IMR-90 (cell line): ENCODE measurements at regions not wholly inside any gene's neighbourhood (a gene's known extent, or its start where the extent isn't known, plus 50 kb on each side); places are given as distances from the start of the nearest gene placed in this dataset.

Experiments
- ATAC-seq: fragments of 200-7000 bp; cut with Tn5 transposase; 2 replicates; pipeline ENCODE4 v1.9.1; 2020; ENCODE audit warnings: low read depth, mild to moderate bottlenecking, moderate library complexity
- BruUV-seq: library from RNA; stranded (reverse); fragments of 400-500 nt; replicated peaks from 2 replicates; lab custom pipeline; 2021; lab: Mats Ljungman, UMichigan
- CTCF ChIA-PET: fragments of 300-600 bp; formaldehyde crosslinking; extraction: SDS; loops from one replicate; lab custom pipeline; 2021; ENCODE audit warnings: antibody characterized with exemption; lab: Yijun Ruan, JAX
- POLR2A ChIA-PET: fragments of 300-600 bp; sonication (Branson Sonifier 250); formaldehyde crosslinking; loops from one replicate; lab custom pipeline; 2022; ENCODE audit warnings: antibody characterized with exemption; ENCODE audit not compliant: unreplicated experiment; lab: Charles Lee
- DNase-seq: peaks from one replicate; pipeline ENCODE4 v3.0.0; 2013
- H2AFZ ChIP-seq: replicated peaks from 2 replicates; pipeline ENCODE3; 2013; ENCODE audit warnings: low read length, mild to moderate bottlenecking; ENCODE audit not compliant: poor library complexity
- H2AK5ac ChIP-seq: 2 replicates; pipeline ENCODE4 v1.6.1; 2013; ENCODE audit warnings: low read depth, low read length, inconsistent platforms
- H2AK9ac ChIP-seq: replicated peaks from 2 replicates; pipeline ENCODE3; 2013; ENCODE audit warnings: mild to moderate bottlenecking, low read depth, low read length, moderate library complexity; ENCODE audit not compliant: poor library complexity
- H2BK120ac ChIP-seq: 2 replicates; pipeline ENCODE4 v1.6.1; 2013; ENCODE audit warnings: low read depth, low read length, inconsistent platforms
- H2BK15ac ChIP-seq: 3 replicates; pipeline ENCODE4 v1.6.1; 2013; ENCODE audit warnings: low read depth, low read length, inconsistent platforms
- H2BK20ac ChIP-seq: 2 replicates; pipeline ENCODE4 v1.6.1; 2013; ENCODE audit warnings: low read depth, mild to moderate bottlenecking, inconsistent platforms, low read length, moderate library complexity
- H2BK5ac ChIP-seq: 2 replicates; pipeline ENCODE4 v1.6.1; 2013; ENCODE audit warnings: mild to moderate bottlenecking, low read depth, low read length, inconsistent platforms; ENCODE audit not compliant: poor library complexity, severe bottlenecking
- H3K14ac ChIP-seq: replicated peaks from 2 replicates; pipeline ENCODE4 v1.6.1; 2013; ENCODE audit warnings: low read depth, low read length, inconsistent platforms
- H3K18ac ChIP-seq: 2 replicates; pipeline ENCODE4 v1.6.1; 2013; ENCODE audit warnings: low read depth, low read length, control low read depth
- H3K23ac ChIP-seq: 2 replicates; pipeline ENCODE4 v1.6.1; 2013; ENCODE audit warnings: low read depth, low read length, inconsistent platforms
- H3K27ac ChIP-seq: 2 replicates; pipeline ENCODE4 v1.5.1; 2013; ENCODE audit warnings: mild to moderate bottlenecking, control low read depth, low read length; ENCODE audit not compliant: insufficient read depth
- H3K27me3 ChIP-seq: 2 replicates; pipeline ENCODE4 v1.6.1; 2013; ENCODE audit warnings: low read length; ENCODE audit not compliant: control insufficient read depth, insufficient read depth
- H3K36me3 ChIP-seq: 2 replicates; pipeline ENCODE4 v1.6.1; 2013; ENCODE audit warnings: low read length, mixed read lengths; ENCODE audit not compliant: control insufficient read depth, insufficient read depth
- H3K4ac ChIP-seq: 2 replicates; pipeline ENCODE4 v1.6.1; 2013; ENCODE audit warnings: low read depth, low read length, inconsistent platforms
- H3K4me1 ChIP-seq: 2 replicates; pipeline ENCODE4 v1.6.1; 2013; ENCODE audit warnings: low read length, mixed read lengths; ENCODE audit not compliant: control insufficient read depth, insufficient read depth
- H3K4me2 ChIP-seq: 2 replicates; pipeline ENCODE4 v1.6.1; 2013; ENCODE audit warnings: low read depth, mild to moderate bottlenecking, control low read depth, low read length, moderate library complexity
- H3K4me3 ChIP-seq: 2 replicates; pipeline ENCODE4 v1.5.1; 2013; ENCODE audit warnings: low read depth, mild to moderate bottlenecking, control low read depth, low read length, moderate library complexity; ENCODE audit not compliant: insufficient read depth
- H3K56ac ChIP-seq: 2 replicates; pipeline ENCODE4 v1.6.1; 2013; ENCODE audit warnings: low read length, inconsistent platforms; ENCODE audit not compliant: insufficient read depth; ENCODE audit errors: extremely low read depth
- H3K79me1 ChIP-seq, 2 experiments: 2 replicates each; pipeline ENCODE4 v1.6.1; 2013; ENCODE audit warnings: low read length in 2 of 2, inconsistent platforms in 1 of 2, low read depth in 1 of 2
- H3K9ac ChIP-seq: 2 replicates; pipeline ENCODE4 v1.6.1; 2013; ENCODE audit warnings: low read depth, low read length, control low read depth
- H3K9me1 ChIP-seq: 2 replicates; pipeline ENCODE4 v1.6.1; 2013; ENCODE audit warnings: low read length, inconsistent platforms; ENCODE audit not compliant: insufficient read depth
- H3K9me3 ChIP-seq: 2 replicates; pipeline ENCODE4 v1.6.1; 2013; ENCODE audit warnings: low read length; ENCODE audit not compliant: control insufficient read depth, insufficient read depth
- H4K20me1 ChIP-seq: 2 replicates; pipeline ENCODE4 v1.6.1; 2013; ENCODE audit warnings: low read length, inconsistent platforms; ENCODE audit not compliant: insufficient read depth
- H4K5ac ChIP-seq: 2 replicates; pipeline ENCODE4 v1.6.1; 2013; ENCODE audit warnings: mild to moderate bottlenecking, low read depth, low read length, control low read depth
- H4K8ac ChIP-seq, 2 experiments: 2 replicates each; pipeline ENCODE4 v1.6.1; 2013; ENCODE audit warnings: low read depth in 2 of 2, low read length in 2 of 2, control low read depth in 1 of 2, inconsistent platforms in 1 of 2
- H4K91ac ChIP-seq: 2 replicates; pipeline ENCODE4 v1.6.1; 2013; ENCODE audit warnings: low read depth, low read length, inconsistent platforms; ENCODE audit not compliant: insufficient read depth
- RAD21 ChIP-seq: IDR thresholded peaks from 2 replicates; pipeline ENCODE4 v1.6.1; 2012; ENCODE audit warnings: low read length, improper control_type of control experiment
- WGBS, 2 experiments: methylation state at CpG; one replicate each; pipeline versions ENCODE4 v1.1.5 to v1.1.7; 2013; ENCODE audit warnings: missing lambda C conversion rate in 2 of 2; ENCODE audit not compliant: insufficient read length in 1 of 2; ENCODE audit errors: extremely low coverage in 2 of 2; 5-methylcytosine and 5-hydroxymethylcytosine counted together
- dilution Hi-C: fragments of 300-500 bp; cut with HindIII; formaldehyde crosslinking; loops from one replicate; pipeline ENCODE4 v1.14.3; 2018; ENCODE audit warnings: low sequenced_read_pairs; ENCODE audit not compliant: unreplicated experiment
- in situ Hi-C: fragments of 300-500 bp; cut with MboI; formaldehyde crosslinking; loops from 3 replicates; pipeline ENCODE4 v1.14.3; 2019; ENCODE audit warnings: low sequenced_read_pairs, inconsistent platforms, mixed read lengths
- intact Hi-C: fragments of 100-400 bp; cut with micrococcal nuclease; formaldehyde crosslinking; loops from 2 replicates; pipeline ENCODE4 v1.10.0; 2022

GRCh38 chr19:29022165-29022564 lies 190.8 kb downstream of the UQCRFS1 start:
- intact Hi-C loops (no loop called here), dilution Hi-C loops (no loop called here), in situ Hi-C loops (no loop called here)
- H3K4ac ChIP-seq: no peak overlapping the region
- H4K20me1 ChIP-seq: no peaks in the 10 kb centered on the region
- no peak overlapping the region for H3K23ac ChIP-seq
- H3K9ac ChIP-seq: no peak overlapping the region
- no peak overlapping the region for H3K4me3 ChIP-seq
- CTCF ChIA-PET: no interaction called here
- H3K18ac ChIP-seq: no peak overlapping the region
- H3K56ac ChIP-seq: no peak overlapping the region
- H3K14ac ChIP-seq: no peak overlapping the region
- peaks cover 4% of the 10 kb centered on the region; the same call in 1 of the 2 replicates for H3K9me3 ChIP-seq
- WGBS, 2 experiments: 61% methylated on average over 5 of the region's 10 CpGs; no CpG with 5 or more reads in 1 of the 2 experiments
- no peak overlapping the region for H4K91ac ChIP-seq
- H4K8ac ChIP-seq: no peak overlapping the region
- no peak overlapping the region for H2AK9ac ChIP-seq
- H3K9me1 ChIP-seq: no peaks in the 10 kb centered on the region
- H2AK5ac ChIP-seq: no peak overlapping the region
- no peak overlapping the region for H2BK120ac ChIP-seq
- DNase-seq: no peak
- H2BK5ac ChIP-seq: no peak overlapping the region
- H3K27ac ChIP-seq: no peak overlapping the region
- POLR2A ChIA-PET: no interaction called here
- H2BK20ac ChIP-seq: no peak overlapping the region
- no peak for TF ChIP-seq RAD21
- no peak overlapping the region for H2BK15ac ChIP-seq
- no peaks in the 10 kb centered on the region for H3K27me3 ChIP-seq
- no peaks in the 10 kb centered on the region for H3K79me1 ChIP-seq
- H3K36me3 ChIP-seq: no peaks in the 10 kb centered on the region
- no peak overlapping the region for H4K5ac ChIP-seq
- no TSS peak for BruUV-seq
- H3K4me2 ChIP-seq: no peak overlapping the region
- no peak for ATAC-seq
- H2AFZ ChIP-seq: no peak overlapping the region
- no peaks in the 10 kb centered on the region for H3K4me1 ChIP-seq
